Panc1 (cell line): ENCODE measurements at regions not wholly inside any gene's neighbourhood (a gene's known extent, or its start where the extent isn't known, plus 50 kb on each side); places are given as distances from the start of the nearest gene placed in this dataset.

Experiments
- ATAC-seq: fragments of 200-7000 bp; cut with Tn5 transposase; 2 replicates; pipeline ENCODE4 v1.9.1; 2020; ENCODE audit warnings: mild to moderate bottlenecking, moderate library complexity
- BruUV-seq: library from RNA; stranded (reverse); fragments of 400-500 nt; replicated peaks from 2 replicates; lab custom pipeline; 2021; lab: Mats Ljungman, UMichigan
- CTCF ChIA-PET: fragments of 300-600 bp; sonication (Branson Sonifier 250); formaldehyde crosslinking; loops from one replicate; lab custom pipeline; 2022; ENCODE audit warnings: antibody characterized with exemption; lab: Charles Lee
- POLR2A ChIA-PET: fragments of 300-600 bp; sonication (Branson Sonifier 250); formaldehyde crosslinking; loops from one replicate; lab custom pipeline; 2022; ENCODE audit warnings: antibody characterized with exemption; lab: Charles Lee
- DNase-seq: peaks from one replicate; pipeline ENCODE4 v3.0.0-alpha.2; 2010; ENCODE audit warnings: low read depth, low spot score
- H3K27ac ChIP-seq: 2 replicates; pipeline ENCODE4 v1.5.1; 2011; ENCODE audit warnings: mild to moderate bottlenecking, low read length, inconsistent platforms
- H3K27me3 ChIP-seq: fragments of 200-500 bp; sonication (Bioruptor generic); 2 replicates; pipeline ENCODE4 v1.6.0; 2014; ENCODE audit warnings: low read length, inconsistent platforms; ENCODE audit not compliant: control insufficient read depth, insufficient read depth
- H3K36me3 ChIP-seq: fragments of 200-500 bp; sonication (Bioruptor generic); 2 replicates; pipeline ENCODE4 v1.5.1; 2014; ENCODE audit warnings: inconsistent platforms, mild to moderate bottlenecking, low read length, moderate library complexity; ENCODE audit not compliant: control insufficient read depth, insufficient read depth
- H3K4me1 ChIP-seq: 2 replicates; pipeline ENCODE4 v1.5.1; 2011; ENCODE audit warnings: inconsistent platforms, mild to moderate bottlenecking, low read length, moderate library complexity; ENCODE audit not compliant: control insufficient read depth, insufficient read depth
- H3K4me3 ChIP-seq, 2 experiments: 2 replicates each; pipeline ENCODE4 v1.5.1; 2011 to 2012; ENCODE audit warnings: low read depth in 2 of 2, low read length in 2 of 2, mild to moderate bottlenecking in 2 of 2, inconsistent platforms in 1 of 2, moderate library complexity in 1 of 2
- H3K9me3 ChIP-seq: fragments of 200-500 bp; sonication (Bioruptor generic); 2 replicates; pipeline ENCODE4 v1.5.1; 2014; ENCODE audit warnings: low read depth, mild to moderate bottlenecking, inconsistent platforms, low read length, moderate library complexity; ENCODE audit not compliant: control insufficient read depth, insufficient read depth
- POLR2AphosphoS5 ChIP-seq: IDR thresholded peaks from 2 replicates; pipeline ENCODE4 v1.6.1; 2012; ENCODE audit warnings: mild to moderate bottlenecking, low read depth, low read length, moderate library complexity
- SIN3A ChIP-seq: IDR thresholded peaks from 2 replicates; pipeline ENCODE4 v1.6.1; 2012; ENCODE audit warnings: low read depth, mild to moderate bottlenecking, low read length, moderate library complexity, borderline replicate concordance; ENCODE audit not compliant: insufficient read depth
- TCF7L2 ChIP-seq: IDR thresholded peaks from 2 replicates; pipeline ENCODE4 v1.6.1; 2011; ENCODE audit warnings: mild to moderate bottlenecking, low read depth, low read length, inconsistent platforms
- in situ Hi-C: cut with HindIII; loops from 2 replicates; pipeline ENCODE4 v1.10.0; 2016; ENCODE audit warnings: low sequenced_read_pairs, low pct_unique_long_range_greater_than_20kb
- intact Hi-C: fragments of 100-400 bp; cut with micrococcal nuclease; formaldehyde crosslinking; loops from one replicate; pipeline ENCODE4 v1.10.0; 2022; ENCODE audit not compliant: unreplicated experiment
- TF ChIP-seq, protein P1 (sequence below): fragments of 450-650 bp; IDR thresholded peaks from 2 replicates; pipeline ENCODE4 v1.5.1; 2017; ENCODE audit warnings: mild to moderate bottlenecking
- TF ChIP-seq, protein P2 (sequence below), 2 experiments: IDR thresholded peaks; 2 replicates each; pipeline ENCODE4 v1.6.1; 2011 to 2012; ENCODE audit warnings: low read depth in 2 of 2, control low read depth in 1 of 2, low read length in 1 of 2, mild to moderate bottlenecking in 1 of 2, moderate library complexity in 1 of 2; ENCODE audit not compliant: insufficient read depth in 1 of 2

DNA sequence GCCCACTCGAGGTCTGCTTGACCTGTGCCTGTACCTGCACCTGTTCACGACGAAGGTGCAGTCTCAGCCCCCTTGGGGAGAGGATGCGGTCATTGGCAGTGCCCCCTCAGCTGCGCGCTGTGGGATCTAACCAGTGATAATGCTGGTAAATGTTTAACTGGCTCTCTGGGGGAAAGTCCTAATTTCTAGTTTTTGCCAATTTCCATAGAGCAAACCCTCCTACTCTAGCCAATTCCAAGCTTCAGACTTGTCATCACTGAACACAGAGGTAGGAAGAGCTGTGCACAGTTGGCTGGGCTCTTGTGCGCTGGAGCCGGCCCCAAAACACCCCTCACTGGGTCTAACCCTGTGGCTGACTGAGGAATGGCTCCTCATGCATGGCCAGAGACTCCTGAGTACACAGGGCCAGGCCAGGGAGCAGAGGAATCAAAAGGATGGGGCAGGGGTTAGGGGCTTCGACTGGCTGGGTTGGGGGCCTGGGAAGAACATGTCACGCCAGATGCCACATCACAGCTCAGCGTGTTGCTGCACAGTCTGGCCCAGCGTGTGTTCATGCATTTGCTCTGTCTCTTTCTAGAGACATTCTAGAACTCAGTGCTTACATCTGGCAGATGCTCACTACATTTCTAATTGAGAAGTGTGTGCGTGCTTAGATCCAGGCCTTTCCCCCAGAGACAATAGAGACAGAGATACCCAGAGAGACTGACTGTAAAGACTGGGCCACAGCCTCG lies 270.8 kb downstream of the BCOR start:
- in situ Hi-C loops (no loop called here), intact Hi-C loops (no loop called here)
- ATAC-seq (no peak), DNase-seq (no peak)
- CTCF ChIA-PET = no interaction called here
- no peaks in the 10 kb centered on the region for H3K9me3 ChIP-seq
- no TSS peak for BruUV-seq
- H3K4me1 ChIP-seq = no peaks in the 10 kb centered on the region
- no peak overlapping the region for H3K27ac ChIP-seq
- H3K27me3 ChIP-seq = no peaks in the 10 kb centered on the region
- no peaks in the 10 kb centered on the region for H3K36me3 ChIP-seq
- POLR2A ChIA-PET = no interaction called here
- TF ChIP-seq, protein P1, sequence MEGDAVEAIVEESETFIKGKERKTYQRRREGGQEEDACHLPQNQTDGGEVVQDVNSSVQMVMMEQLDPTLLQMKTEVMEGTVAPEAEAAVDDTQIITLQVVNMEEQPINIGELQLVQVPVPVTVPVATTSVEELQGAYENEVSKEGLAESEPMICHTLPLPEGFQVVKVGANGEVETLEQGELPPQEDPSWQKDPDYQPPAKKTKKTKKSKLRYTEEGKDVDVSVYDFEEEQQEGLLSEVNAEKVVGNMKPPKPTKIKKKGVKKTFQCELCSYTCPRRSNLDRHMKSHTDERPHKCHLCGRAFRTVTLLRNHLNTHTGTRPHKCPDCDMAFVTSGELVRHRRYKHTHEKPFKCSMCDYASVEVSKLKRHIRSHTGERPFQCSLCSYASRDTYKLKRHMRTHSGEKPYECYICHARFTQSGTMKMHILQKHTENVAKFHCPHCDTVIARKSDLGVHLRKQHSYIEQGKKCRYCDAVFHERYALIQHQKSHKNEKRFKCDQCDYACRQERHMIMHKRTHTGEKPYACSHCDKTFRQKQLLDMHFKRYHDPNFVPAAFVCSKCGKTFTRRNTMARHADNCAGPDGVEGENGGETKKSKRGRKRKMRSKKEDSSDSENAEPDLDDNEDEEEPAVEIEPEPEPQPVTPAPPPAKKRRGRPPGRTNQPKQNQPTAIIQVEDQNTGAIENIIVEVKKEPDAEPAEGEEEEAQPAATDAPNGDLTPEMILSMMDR = no peak
- TF ChIP-seq, protein P2, sequence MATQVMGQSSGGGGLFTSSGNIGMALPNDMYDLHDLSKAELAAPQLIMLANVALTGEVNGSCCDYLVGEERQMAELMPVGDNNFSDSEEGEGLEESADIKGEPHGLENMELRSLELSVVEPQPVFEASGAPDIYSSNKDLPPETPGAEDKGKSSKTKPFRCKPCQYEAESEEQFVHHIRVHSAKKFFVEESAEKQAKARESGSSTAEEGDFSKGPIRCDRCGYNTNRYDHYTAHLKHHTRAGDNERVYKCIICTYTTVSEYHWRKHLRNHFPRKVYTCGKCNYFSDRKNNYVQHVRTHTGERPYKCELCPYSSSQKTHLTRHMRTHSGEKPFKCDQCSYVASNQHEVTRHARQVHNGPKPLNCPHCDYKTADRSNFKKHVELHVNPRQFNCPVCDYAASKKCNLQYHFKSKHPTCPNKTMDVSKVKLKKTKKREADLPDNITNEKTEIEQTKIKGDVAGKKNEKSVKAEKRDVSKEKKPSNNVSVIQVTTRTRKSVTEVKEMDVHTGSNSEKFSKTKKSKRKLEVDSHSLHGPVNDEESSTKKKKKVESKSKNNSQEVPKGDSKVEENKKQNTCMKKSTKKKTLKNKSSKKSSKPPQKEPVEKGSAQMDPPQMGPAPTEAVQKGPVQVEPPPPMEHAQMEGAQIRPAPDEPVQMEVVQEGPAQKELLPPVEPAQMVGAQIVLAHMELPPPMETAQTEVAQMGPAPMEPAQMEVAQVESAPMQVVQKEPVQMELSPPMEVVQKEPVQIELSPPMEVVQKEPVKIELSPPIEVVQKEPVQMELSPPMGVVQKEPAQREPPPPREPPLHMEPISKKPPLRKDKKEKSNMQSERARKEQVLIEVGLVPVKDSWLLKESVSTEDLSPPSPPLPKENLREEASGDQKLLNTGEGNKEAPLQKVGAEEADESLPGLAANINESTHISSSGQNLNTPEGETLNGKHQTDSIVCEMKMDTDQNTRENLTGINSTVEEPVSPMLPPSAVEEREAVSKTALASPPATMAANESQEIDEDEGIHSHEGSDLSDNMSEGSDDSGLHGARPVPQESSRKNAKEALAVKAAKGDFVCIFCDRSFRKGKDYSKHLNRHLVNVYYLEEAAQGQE (IDR thresholded peaks at IDR 0.05; ENCODE audit: insufficient read depth in 1 of 2, low read depth in 2 of 2, low read length in 1 of 2) = no peak
- no peak for TF ChIP-seq TCF7L2
- no peak for TF ChIP-seq SIN3A
- no peak for TF ChIP-seq POLR2AphosphoS5
- no peak overlapping the region for H3K4me3 ChIP-seq

DNA sequence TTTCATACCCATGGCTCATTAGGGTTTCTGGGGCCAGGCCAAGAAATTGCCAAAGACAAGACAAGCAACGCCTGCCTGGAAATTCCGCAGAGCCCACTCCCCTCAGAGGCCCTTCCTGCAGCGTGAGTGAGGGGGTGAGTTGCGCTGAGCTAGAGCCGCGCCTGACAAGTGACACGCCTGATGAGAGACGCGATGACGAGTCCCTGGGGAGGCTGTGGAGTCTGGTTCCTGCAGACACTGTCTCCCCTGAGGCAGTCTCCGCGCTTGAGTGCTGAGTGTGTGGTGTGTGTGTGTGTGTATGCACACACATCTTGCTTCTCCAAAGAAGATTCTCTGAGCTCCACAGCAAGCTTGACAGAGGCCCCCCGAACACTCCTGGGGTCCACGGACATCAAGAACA lies 269.8 kb downstream of the BCOR start:
- TF ChIP-seq POLR2AphosphoS5 (no peak), SIN3A (no peak), TCF7L2 (no peak)
- TF ChIP-seq, protein P2 (IDR thresholded peaks at IDR 0.05; ENCODE audit: insufficient read depth in 1 of 2, low read depth in 2 of 2, low read length in 1 of 2) = no peak
- TF ChIP-seq, protein P1 = no peak
- Histone ChIP-seq H3K9me3 (no peaks in the 10 kb centered on the region), H3K36me3 (no peaks in the 10 kb centered on the region), H3K4me1 (no peaks in the 10 kb centered on the region), H3K27me3 (no peaks in the 10 kb centered on the region), H3K4me3 (no peak overlapping the region), H3K27ac (no peak overlapping the region)
- ChIA-PET CTCF (no interaction called here), POLR2A (no interaction called here)
- BruUV-seq = no TSS peak
- in situ Hi-C loops (no loop called here), intact Hi-C loops (no loop called here)
- DNase-seq (no peak), ATAC-seq (no peak)
